Colonic mucosa (tissue), 4 donors: ENCODE measurements at regions not wholly inside any gene's neighbourhood (a gene's known extent, or its start where the extent isn't known, plus 50 kb on each side); places are given as distances from the start of the nearest gene placed in this dataset.

ENCODE experiments used
- DNase-seq: peaks from one replicate; pipeline ENCODE4 v3.0.0-alpha.2; 2020
- H3K27ac ChIP-seq: fragments of 200-600 bp; one replicate; pipeline ENCODE4 v1.8.0; 2021
- H3K27me3 ChIP-seq: fragments of 200-600 bp; one replicate; pipeline ENCODE4 v1.8.0; 2021
- H3K36me3 ChIP-seq: fragments of 200-600 bp; one replicate; pipeline ENCODE4 v1.8.0; 2021
- H3K4me1 ChIP-seq: fragments of 200-600 bp; one replicate; pipeline ENCODE4 v1.8.0; 2021; ENCODE audit warnings: mild to moderate bottlenecking
- H3K4me3 ChIP-seq: fragments of 200-600 bp; one replicate; pipeline ENCODE4 v1.8.0; 2021
- H3K9ac ChIP-seq, 2 donors: one replicate each; pipeline ENCODE4 v1.7.0; 2013; ENCODE audit warnings: control low read depth in 2 of 2, low read depth in 2 of 2, low read length in 2 of 2
- H3K9me3 ChIP-seq: fragments of 200-600 bp; one replicate; pipeline ENCODE4 v1.8.0; 2021
- CTCF ChIP-seq: fragments of 200-600 bp; IDR thresholded peaks from one replicate; pipeline ENCODE4 v1.8.0; 2022; ENCODE audit warnings: antibody characterized with exemption, mild to moderate bottlenecking
- intact Hi-C: fragments of 100-400 bp; cut with DNase I; formaldehyde crosslinking; loops from one replicate; pipeline ENCODE4 v1.14.1; 2022
- donor health status: healthy.
- donor health status: DM: no; HTN: no; CAD: no.
- donor health status: DM: no; HTN: no; CAD: no.

- H3K4me3 ChIP-seq = no peak overlapping the region
- no peaks in the 10 kb centered on the region for H3K9me3 ChIP-seq
- DNase-seq = no peak
- no peak overlapping the region for H3K27ac ChIP-seq
- TF ChIP-seq CTCF = no peak
- no peak overlapping the region for H3K9ac ChIP-seq
- H3K36me3 ChIP-seq = no peaks in the 10 kb centered on the region
- H3K27me3 ChIP-seq = no peaks in the 10 kb centered on the region
- no peaks in the 10 kb centered on the region for H3K4me1 ChIP-seq
- intact Hi-C loops = no loop called here
Measured at GRCh38 chr10:123535386-123535785, 130.8 kb upstream of the GPR26 start.

- Histone ChIP-seq H3K4me3 (no peak overlapping the region), H3K4me1 (no peaks in the 10 kb centered on the region), H3K9me3 (no peaks in the 10 kb centered on the region), H3K9ac (no peak overlapping the region), H3K27me3 (no peaks in the 10 kb centered on the region), H3K27ac (no peak overlapping the region), H3K36me3 (no peaks in the 10 kb centered on the region)
- intact Hi-C loops = no loop called here
- no peak for TF ChIP-seq CTCF
- DNase-seq = no peak
Measured at GRCh38 chr10:123536176-123536845, 129.8 kb upstream of the GPR26 start.

GRCh38 chr10:123537188-123537961 is 128.8 kb upstream of the GPR26 start:
- Histone ChIP-seq H3K9ac (no peak overlapping the region), H3K27me3 (no peaks in the 10 kb centered on the region), H3K4me1 (no peaks in the 10 kb centered on the region), H3K9me3 (no peaks in the 10 kb centered on the region), H3K4me3 (no peak overlapping the region), H3K36me3 (no peaks in the 10 kb centered on the region), H3K27ac (no peak overlapping the region)
- no peak for TF ChIP-seq CTCF
- DNase-seq = no peak
- intact Hi-C loops = no loop called here

GRCh38 chr10:123538401-123539320 is 127.5 kb upstream of the GPR26 start:
- H3K4me1 ChIP-seq = no peaks in the 10 kb centered on the region
- H3K36me3 ChIP-seq = no peaks in the 10 kb centered on the region
- no peak for DNase-seq
- no peak overlapping the region for H3K4me3 ChIP-seq
- H3K9ac ChIP-seq = no peak overlapping the region
- intact Hi-C loops = no loop called here
- no peak for TF ChIP-seq CTCF
- H3K9me3 ChIP-seq = no peaks in the 10 kb centered on the region
- no peak overlapping the region for H3K27ac ChIP-seq
- no peaks in the 10 kb centered on the region for H3K27me3 ChIP-seq

GRCh38 chr10:123544986-123545385 is 121.2 kb upstream of the GPR26 start:
- no peak for DNase-seq
- no peaks in the 10 kb centered on the region for H3K4me1 ChIP-seq
- H3K9ac ChIP-seq = no peak overlapping the region
- no peaks in the 10 kb centered on the region for H3K9me3 ChIP-seq
- H3K27ac ChIP-seq = no peak overlapping the region
- no peaks in the 10 kb centered on the region for H3K27me3 ChIP-seq
- H3K36me3 ChIP-seq = no peaks in the 10 kb centered on the region
- TF ChIP-seq CTCF = no peak
- intact Hi-C loops = no loop called here
- H3K4me3 ChIP-seq = no peak overlapping the region
